Esophagus (tissue), 2 donors: ENCODE measurements at regions not wholly inside any gene's neighbourhood (a gene's known extent, or its start where the extent isn't known, plus 50 kb on each side); places are given as distances from the start of the nearest gene placed in this dataset.
"Not testable (repeated sequence)": the region's sequence is repeated elsewhere in the genome, so short reads cannot be mapped to it uniquely, and the experiment has no call there.

Experiments
- H3K27ac ChIP-seq, 2 donors: one replicate each; pipeline ENCODE4 v1.5.1; 2013; ENCODE audit warnings: low read depth in 2 of 2, mild to moderate bottlenecking in 2 of 2, inconsistent platforms in 1 of 2, low read length in 1 of 2, moderate library complexity in 1 of 2
- H3K27me3 ChIP-seq, 2 donors: one replicate each; pipeline ENCODE4 v1.6.1; 2013; ENCODE audit warnings: low read length in 2 of 2, control low read depth in 1 of 2, mild to moderate bottlenecking in 1 of 2; ENCODE audit not compliant: insufficient read depth in 2 of 2, control insufficient read depth in 1 of 2
- H3K36me3 ChIP-seq, 2 donors: one replicate each; pipeline ENCODE4 v1.6.1; 2013; ENCODE audit warnings: low read length in 1 of 2; ENCODE audit not compliant: control insufficient read depth in 2 of 2, insufficient read depth in 2 of 2
- H3K4me1 ChIP-seq, 2 donors: one replicate each; pipeline ENCODE4 v1.6.1; 2013; ENCODE audit warnings: low read length in 1 of 2; ENCODE audit not compliant: control insufficient read depth in 2 of 2, insufficient read depth in 2 of 2
- H3K4me3 ChIP-seq, 2 donors: one replicate each; pipeline ENCODE4 v1.5.1; 2013; ENCODE audit warnings: low read length in 2 of 2, mild to moderate bottlenecking in 2 of 2, low read depth in 1 of 2, moderate library complexity in 1 of 2
- H3K9me3 ChIP-seq, 2 donors: one replicate each; pipeline ENCODE4 v1.6.1; 2013; ENCODE audit warnings: mild to moderate bottlenecking in 2 of 2, low read depth in 1 of 2, low read length in 1 of 2, moderate library complexity in 1 of 2; ENCODE audit not compliant: control insufficient read depth in 2 of 2, insufficient read depth in 1 of 2
- WGBS, 2 donors: extraction: QIAGEN DNeasy Blood & Tissue Kit; methylation state at CpG; one replicate each; pipeline ENCODE4 v1.1.7; 2013; 5-methylcytosine and 5-hydroxymethylcytosine counted together
- donor health status: healthy with polysubstance abuse.
- donor health status: Bipolar disorder and iron deficiency.

DNA sequence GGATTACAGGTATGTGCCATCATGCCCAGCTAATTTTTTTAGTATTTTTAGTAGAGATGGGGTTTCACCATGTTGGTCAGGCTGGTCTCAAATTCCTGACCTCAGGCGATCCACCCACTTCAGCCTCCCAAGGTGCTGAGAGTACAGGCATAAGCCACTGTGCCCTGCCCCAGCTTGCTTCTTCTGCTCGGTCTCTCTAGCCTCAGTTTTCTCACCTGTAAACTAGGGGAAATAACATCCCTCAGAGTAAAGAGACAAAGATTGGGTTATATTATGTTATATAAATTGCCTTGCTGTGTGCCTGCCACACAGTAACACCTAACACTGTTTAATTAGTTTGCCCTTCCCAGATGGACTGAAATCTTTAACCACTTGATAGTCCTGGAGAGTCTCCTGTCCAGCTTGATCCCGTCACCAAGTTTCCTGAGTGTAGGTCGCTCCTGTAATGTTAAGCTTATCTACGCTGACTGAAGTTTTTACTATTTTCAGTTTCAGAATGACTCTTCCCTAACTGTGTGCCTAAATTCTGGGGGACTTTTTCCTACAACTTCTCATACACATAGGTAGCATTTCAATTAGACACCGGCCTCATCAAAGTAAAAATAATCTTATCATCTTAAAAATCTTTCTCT, 412.7 kb upstream of the TENM3 start:
- 62 to 67% methylated on average over 6 of the region's 6 CpGs for WGBS, 2 donors
- Histone ChIP-seq H3K4me3 (no peak overlapping the region), H3K4me1 (no peaks in the 10 kb centered on the region), H3K36me3 (no peaks in the 10 kb centered on the region), H3K27me3 (no peaks in the 10 kb centered on the region), H3K9me3 (no peaks in the 10 kb centered on the region), H3K27ac (no peak overlapping the region)

DNA sequence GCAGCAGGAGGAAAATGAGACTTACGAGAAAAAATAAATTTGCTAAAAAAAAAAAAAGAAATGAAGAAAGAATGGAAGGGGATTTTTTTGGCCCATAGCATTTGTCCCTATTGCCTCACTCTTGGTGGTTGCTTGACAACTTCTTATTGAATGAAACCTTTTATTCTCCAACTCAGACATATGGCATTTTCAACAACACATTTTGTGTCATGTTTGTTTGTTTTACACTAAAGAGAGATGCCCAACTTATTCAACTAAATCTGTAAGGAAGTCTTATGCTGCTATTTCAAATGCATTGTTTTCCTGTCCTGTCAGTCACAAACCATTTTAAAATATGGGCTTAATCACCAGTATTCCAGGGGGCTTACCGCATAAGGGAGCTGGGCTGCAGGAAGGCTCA, 409.1 kb upstream of the TENM3 start:
- Histone ChIP-seq H3K27ac (no peak overlapping the region), H3K27me3 (no peaks in the 10 kb centered on the region), H3K9me3 (no peaks in the 10 kb centered on the region), H3K36me3 (no peaks in the 10 kb centered on the region), H3K4me1 (no peaks in the 10 kb centered on the region), H3K4me3 (no peak overlapping the region)
- WGBS, 2 donors, result 82 to 89% methylated on average over 2 of the region's 2 CpGs

DNA sequence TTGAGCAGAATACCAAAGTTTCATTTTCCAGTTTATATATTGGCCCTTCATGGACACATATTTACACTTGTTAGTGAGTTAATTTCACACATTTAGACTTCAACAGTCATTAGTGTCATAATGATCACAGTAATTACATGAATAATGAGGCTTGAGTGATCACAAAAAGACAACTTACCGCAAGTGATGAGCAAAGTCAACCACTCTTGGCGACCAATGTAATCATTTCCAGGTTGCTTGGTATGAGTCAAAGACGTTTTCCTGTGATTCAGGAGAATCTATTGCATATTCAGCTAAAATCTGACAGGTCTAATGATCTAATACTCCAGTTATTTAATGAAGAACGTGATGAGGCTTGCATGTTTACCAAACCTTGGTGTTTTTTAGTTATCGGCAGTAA, 407.9 kb upstream of the TENM3 start:
- H3K27ac ChIP-seq, result no peak overlapping the region
- WGBS, 2 donors, result 55 to 65% methylated on average over 5 of the region's 5 CpGs
- no peaks in the 10 kb centered on the region for H3K4me1 ChIP-seq
- no peaks in the 10 kb centered on the region for H3K27me3 ChIP-seq
- no peaks in the 10 kb centered on the region for H3K9me3 ChIP-seq
- H3K36me3 ChIP-seq, result no peaks in the 10 kb centered on the region
- H3K4me3 ChIP-seq, result no peak overlapping the region

DNA sequence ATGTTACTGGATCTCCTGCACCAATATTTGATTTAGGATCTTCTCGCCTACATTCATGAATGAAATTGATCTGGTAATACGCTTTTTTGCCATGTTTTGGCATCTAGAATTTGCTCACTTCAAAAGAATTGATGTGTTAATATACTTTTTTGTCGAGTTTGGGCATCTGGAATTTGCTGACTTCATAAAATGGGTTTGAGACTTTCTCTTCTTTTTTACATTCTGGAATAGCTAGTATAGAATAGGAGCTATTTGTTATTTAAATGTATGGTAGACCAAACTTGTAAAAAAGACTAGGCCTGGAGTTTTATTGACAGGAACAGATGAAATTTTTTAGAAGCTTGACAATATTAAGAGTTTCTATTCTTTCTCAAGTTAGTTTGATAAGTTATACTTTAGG, 404.9 kb upstream of the TENM3 start:
- Histone ChIP-seq H3K4me1 (no peaks in the 10 kb centered on the region), H3K36me3 (no peaks in the 10 kb centered on the region), H3K4me3 (no peak overlapping the region), H3K9me3 (no peaks in the 10 kb centered on the region), H3K27ac (no peak overlapping the region), H3K27me3 (no peaks in the 10 kb centered on the region)
- 87 to 88% methylated on average over 3 of the region's 3 CpGs for WGBS, 2 donors

DNA sequence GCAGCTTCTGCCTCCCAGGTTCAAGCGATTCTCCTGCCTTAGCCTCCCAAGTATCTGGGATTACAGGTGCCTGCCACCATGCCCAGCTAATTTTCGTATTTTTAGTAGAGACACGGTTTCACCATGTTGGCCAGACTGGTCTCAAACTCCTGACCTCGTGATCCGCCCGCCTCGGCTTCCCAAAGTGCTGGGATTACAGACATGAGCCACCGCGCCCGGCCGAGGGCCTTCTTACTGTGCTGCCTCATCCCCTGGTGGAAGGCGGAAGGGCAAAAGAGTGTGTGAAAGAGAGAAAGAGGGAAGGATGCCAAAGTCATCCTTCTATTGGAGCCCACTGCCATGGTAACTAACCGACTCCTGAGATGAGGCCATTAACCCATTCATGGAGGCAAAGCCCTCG, 399.4 kb upstream of the TENM3 start:
- not testable (repeated sequence) for H3K9me3 ChIP-seq, H3K4me1 ChIP-seq, H3K27ac ChIP-seq, H3K4me3 ChIP-seq, H3K36me3 ChIP-seq, H3K27me3 ChIP-seq
- WGBS, 2 donors, result 90 to 94% methylated on average over 14 of the region's 14 CpGs

DNA sequence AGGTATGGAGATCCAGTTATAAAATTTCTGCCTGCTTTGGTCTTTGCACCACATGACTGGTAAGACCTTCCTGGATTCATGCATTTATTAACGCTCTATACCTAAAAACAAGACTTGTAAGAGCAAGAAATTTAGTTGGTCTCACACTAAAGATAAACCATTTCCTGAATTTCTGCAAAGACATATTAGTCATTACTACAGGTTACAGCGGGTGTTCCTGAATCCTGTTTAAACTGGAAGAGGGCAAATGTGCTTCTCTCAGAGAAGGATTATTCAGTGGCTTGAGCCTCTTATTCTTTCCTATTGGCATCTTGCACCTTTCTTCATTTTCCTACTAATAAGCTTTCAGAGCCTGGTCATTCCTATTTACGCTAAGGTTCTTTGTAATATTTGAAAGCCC, 397.6 kb upstream of the TENM3 start:
- 54 to 78% methylated on average over 3 of the region's 3 CpGs for WGBS, 2 donors
- H3K9me3 ChIP-seq, result no peaks in the 10 kb centered on the region

DNA sequence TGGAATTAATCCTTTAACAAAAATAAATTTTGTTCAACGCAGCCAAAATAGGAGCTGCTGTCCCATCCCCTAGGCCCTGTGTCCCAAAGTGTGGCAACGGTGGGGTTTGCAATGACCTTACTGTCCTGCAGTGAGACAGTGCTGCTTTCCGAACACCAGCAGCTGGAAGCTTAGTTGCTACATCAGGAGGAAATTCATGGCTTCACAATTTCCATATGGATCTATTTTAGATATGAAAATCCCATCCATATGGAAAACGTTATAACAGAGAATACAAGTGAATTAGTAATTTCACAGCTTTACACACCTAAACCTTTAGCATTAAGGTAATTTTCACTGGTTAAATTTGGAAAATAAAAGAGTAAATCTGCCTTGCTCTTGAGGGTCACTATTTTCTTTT, 396.3 kb upstream of the TENM3 start:
- 86 to 89% methylated on average over 4 of the region's 4 CpGs for WGBS, 2 donors
- Histone ChIP-seq H3K27me3 (no peaks in the 10 kb centered on the region), H3K4me1 (no peaks in the 10 kb centered on the region)

More for the DNA sequence above, 397.6 kb upstream of the TENM3 start:
- H3K4me3 ChIP-seq, result no peak overlapping the region
- H3K27ac ChIP-seq, result no peak overlapping the region
- no peaks in the 10 kb centered on the region for H3K36me3 ChIP-seq
- H3K27me3 ChIP-seq, result no peaks in the 10 kb centered on the region
- H3K4me1 ChIP-seq, result no peaks in the 10 kb centered on the region

DNA sequence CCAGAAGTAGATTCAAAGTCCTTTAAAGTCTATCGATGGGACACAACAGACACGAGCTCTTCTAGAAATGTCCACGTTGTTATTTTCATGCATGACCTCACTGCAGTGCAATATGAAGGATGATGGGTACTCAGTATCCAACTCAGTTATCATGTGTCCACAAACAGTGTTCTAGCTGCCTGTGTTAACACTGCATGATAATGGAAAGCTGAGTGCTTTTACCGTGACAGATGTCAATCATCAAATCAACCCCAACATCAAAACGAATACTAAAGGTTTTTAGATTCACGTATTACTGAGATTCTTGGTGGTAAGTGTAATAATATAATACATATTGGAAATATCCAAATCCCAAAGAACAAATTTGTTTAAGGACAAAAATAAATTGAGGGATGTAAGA, 394.8 kb upstream of the TENM3 start:
- H3K27ac ChIP-seq, result no peak overlapping the region
- H3K27me3 ChIP-seq, result no peaks in the 10 kb centered on the region
- H3K4me1 ChIP-seq, result no peaks in the 10 kb centered on the region
- H3K36me3 ChIP-seq, result no peaks in the 10 kb centered on the region
- 84 to 91% methylated on average over 6 of the region's 6 CpGs for WGBS, 2 donors
- no peak overlapping the region for H3K4me3 ChIP-seq
- no peaks in the 10 kb centered on the region for H3K9me3 ChIP-seq

More for the DNA sequence above, 396.3 kb upstream of the TENM3 start:
- Histone ChIP-seq H3K27ac (no peak overlapping the region), H3K9me3 (no peaks in the 10 kb centered on the region), H3K4me3 (no peak overlapping the region), H3K36me3 (no peaks in the 10 kb centered on the region)

DNA sequence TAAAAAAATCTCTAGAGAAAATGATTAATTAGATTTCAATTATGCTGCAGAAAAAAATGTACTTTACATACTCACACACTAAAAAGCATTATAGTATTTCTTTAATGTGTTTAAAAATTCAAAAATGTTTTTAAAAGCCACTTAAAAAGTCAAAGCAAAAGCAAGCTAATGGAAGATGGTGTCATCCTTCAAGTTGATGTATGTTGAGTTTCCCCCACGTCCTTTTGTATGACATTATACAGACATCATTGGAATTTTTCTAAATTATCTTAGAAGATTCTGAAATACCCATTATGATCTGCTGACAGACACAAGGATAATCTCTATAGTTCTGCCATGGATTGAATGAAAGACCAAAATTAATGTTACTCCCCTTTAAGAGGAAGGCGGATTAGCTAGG, 393.7 kb upstream of the TENM3 start:
- no peaks in the 10 kb centered on the region for H3K27me3 ChIP-seq
- no peak overlapping the region for H3K4me3 ChIP-seq
- 69 to 74% methylated on average over 2 of the region's 2 CpGs for WGBS, 2 donors
- no peak overlapping the region for H3K27ac ChIP-seq
- H3K4me1 ChIP-seq, result no peaks in the 10 kb centered on the region
- no peaks in the 10 kb centered on the region for H3K36me3 ChIP-seq
- H3K9me3 ChIP-seq, result no peaks in the 10 kb centered on the region

DNA sequence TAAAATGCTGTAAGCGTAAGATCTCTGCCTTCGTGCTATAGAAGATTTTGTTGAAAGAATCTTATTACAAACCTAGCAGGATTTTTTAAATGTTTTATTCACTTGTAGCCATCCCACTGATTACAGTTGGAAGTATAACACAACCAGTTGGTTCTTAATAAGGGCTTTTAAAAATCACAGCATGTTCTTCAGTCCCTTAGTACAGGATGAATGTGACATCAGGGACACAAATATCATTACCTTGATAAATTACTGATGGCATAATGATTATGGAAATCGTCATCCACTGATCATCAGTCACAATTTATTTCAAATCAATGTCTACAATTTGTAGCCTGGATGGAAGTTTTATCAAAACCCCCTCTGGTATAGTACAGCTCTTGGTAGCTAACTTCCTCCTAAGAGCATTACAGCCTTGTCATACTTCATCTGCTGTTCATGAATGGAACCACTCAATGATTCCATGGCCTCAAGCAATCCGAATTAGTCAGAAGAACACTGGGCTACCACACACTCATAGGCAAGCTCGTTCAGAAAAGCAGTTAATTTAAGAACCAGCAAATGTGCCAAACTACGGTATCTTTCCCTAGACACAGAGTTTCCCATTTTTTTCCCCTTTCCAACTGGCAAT, 389.2 kb upstream of the TENM3 start:
- 56 to 61% methylated on average over 6 of the region's 6 CpGs for WGBS, 2 donors

More for the DNA sequence above, 389.2 kb upstream of the TENM3 start:
- H3K4me1 ChIP-seq, result no peaks in the 10 kb centered on the region
- no peak overlapping the region for H3K27ac ChIP-seq
- H3K9me3 ChIP-seq, result peaks cover 0 to 4% of the 10 kb centered on the region in 2 donors
- no peaks in the 10 kb centered on the region for H3K36me3 ChIP-seq
- H3K27me3 ChIP-seq, result no peaks in the 10 kb centered on the region
- no peak overlapping the region for H3K4me3 ChIP-seq
